SK-N-SH (cell line): ENCODE measurements at regions not wholly inside any gene's neighbourhood (a gene's known extent, or its start where the extent isn't known, plus 50 kb on each side); places are given as distances from the start of the nearest gene placed in this dataset.

Experiments used
- CTCF ChIA-PET: fragments of 300-600, 350-600 bp; formaldehyde crosslinking; extraction: SDS; loops from one replicate; lab custom pipeline; 2021; lab: Yijun Ruan, JAX
- POLR2A ChIA-PET: fragments of 350-600 bp; sonication (Branson Sonifier 250); formaldehyde crosslinking; extraction: SDS; loops from one replicate; lab custom pipeline; 2020; ENCODE audit warnings: antibody characterized with exemption, inconsistent platforms; lab: Yijun Ruan, JAX
- DNase-seq: peaks from one replicate; pipeline ENCODE4 v3.0.0; 2012
- H2AFZ ChIP-seq: fragments of 200-600 bp; sonication (generic); 2 replicates; pipeline ENCODE4 v1.8.1; 2016; ENCODE audit warnings: antibody characterized with exemption, mild to moderate bottlenecking, low read depth
- H3F3A ChIP-seq: fragments of 200-600 bp; sonication (generic); replicated peaks from 2 replicates; pipeline ENCODE3; 2016; ENCODE audit warnings: antibody characterized with exemption, mild to moderate bottlenecking; ENCODE audit not compliant: insufficient read depth
- H3K27ac ChIP-seq, 2 experiments: fragments of 200-500 bp in 1 of 2; fragments of 200-600 bp in 1 of 2; sonication (Bioruptor generic) in 1 of 2; sonication (generic), shearing (Covaris generic) in 1 of 2; 2 replicates each; pipeline versions ENCODE4 v1.5.1 to v1.6.1; 2014 to 2016; ENCODE audit warnings: low read depth in 2 of 2, inconsistent platforms in 1 of 2, low read length in 1 of 2, mild to moderate bottlenecking in 1 of 2, mixed read lengths in 1 of 2
- H3K27me3 ChIP-seq: fragments of 200-600 bp; sonication (generic), shearing (Covaris generic); 2 replicates; pipeline ENCODE4 v1.6.1; 2016; ENCODE audit warnings: mixed run types; ENCODE audit not compliant: insufficient read depth
- H3K36me3 ChIP-seq, 2 experiments: fragments of 200-500 bp in 1 of 2; fragments of 200-600 bp in 1 of 2; sonication (Bioruptor generic) in 1 of 2; sonication (generic) in 1 of 2; replicated peaks in 1 of 2; 2 replicates each; pipeline versions ENCODE3 to v1.5.1; 2014 to 2016; ENCODE audit warnings: low read length in 1 of 2, mild to moderate bottlenecking in 1 of 2; ENCODE audit not compliant: insufficient read depth in 2 of 2, control insufficient read depth in 1 of 2
- H3K4me1 ChIP-seq, 2 experiments: fragments of 200-500 bp in 1 of 2; fragments of 200-600 bp in 1 of 2; sonication (Bioruptor generic) in 1 of 2; sonication (generic), shearing (Covaris generic) in 1 of 2; 2 replicates each; pipeline versions ENCODE4 v1.5.1 to v1.6.1; 2014 to 2016; ENCODE audit warnings: low read depth in 1 of 2, low read length in 1 of 2, mixed run types in 1 of 2; ENCODE audit not compliant: insufficient read depth in 2 of 2, control insufficient read depth in 1 of 2
- H3K4me2 ChIP-seq: fragments of 200-600 bp; sonication (generic), shearing (Covaris generic); 2 replicates; pipeline ENCODE4 v1.6.1; 2017; ENCODE audit warnings: mixed run types
- H3K4me3 ChIP-seq, 2 experiments: fragments of 200-500 bp in 1 of 2; fragments of 200-600 bp in 1 of 2; sonication (Bioruptor generic) in 1 of 2; sonication (generic), shearing (Covaris generic) in 1 of 2; 2 replicates each; pipeline versions ENCODE4 v1.5.1 to v1.8.1; 2014 to 2016; ENCODE audit warnings: low read depth in 2 of 2, inconsistent platforms in 1 of 2, low read length in 1 of 2, mild to moderate bottlenecking in 1 of 2, mixed read lengths in 1 of 2, moderate library complexity in 1 of 2
- H3K79me2 ChIP-seq: fragments of 200-600 bp; sonication (generic); 2 replicates; pipeline ENCODE4 v1.8.1; 2017; ENCODE audit warnings: mild to moderate bottlenecking; ENCODE audit not compliant: insufficient read depth
- H3K9ac ChIP-seq: fragments of 200-600 bp; sonication (generic); 2 replicates; pipeline ENCODE4 v1.6.1; 2017; ENCODE audit warnings: mixed run types
- H3K9me2 ChIP-seq: fragments of 200-600 bp; sonication (generic); 2 replicates; pipeline ENCODE4 v1.6.1; 2017; ENCODE audit warnings: mixed run types
- H3K9me3 ChIP-seq: fragments of 200-600 bp; sonication (generic); 2 replicates; pipeline ENCODE4 v1.6.1; 2017; ENCODE audit warnings: mixed run types, mild to moderate bottlenecking, moderate library complexity
- H4K20me1 ChIP-seq: fragments of 200-600 bp; sonication (generic); 2 replicates; pipeline ENCODE4 v1.6.1; 2017; ENCODE audit warnings: mild to moderate bottlenecking, mixed run types; ENCODE audit not compliant: insufficient read depth
- CHD2 ChIP-seq: fragments of 150-350 bp; IDR thresholded peaks from 2 replicates; pipeline ENCODE4 v1.6.1; 2018; ENCODE audit warnings: low read length; ENCODE audit not compliant: partially characterized antibody
- EZH2phosphoT487 ChIP-seq: fragments of 200-600 bp; sonication (generic); IDR thresholded peaks from 2 replicates; pipeline ENCODE4 v1.6.1; 2017; ENCODE audit warnings: low read depth, mixed run types, mild to moderate bottlenecking, antibody characterized with exemption, moderate library complexity, borderline replicate concordance
- FOXM1 ChIP-seq: IDR thresholded peaks from 2 replicates; pipeline ENCODE4 v1.4.0; 2012; ENCODE audit warnings: low read depth, mild to moderate bottlenecking
- MXI1 ChIP-seq: IDR thresholded peaks from 2 replicates; pipeline ENCODE4 v1.6.1; 2012; ENCODE audit warnings: mild to moderate bottlenecking, low read depth, low read length, improper control_type of control experiment
- PBX3 ChIP-seq: IDR thresholded peaks from 2 replicates; pipeline ENCODE4; 2012
- REST ChIP-seq: IDR thresholded peaks from 2 replicates; pipeline ENCODE4 v1.6.1; 2012; ENCODE audit warnings: mild to moderate bottlenecking, low read depth, low read length, moderate library complexity
- SIN3A ChIP-seq: IDR thresholded peaks from 2 replicates; pipeline ENCODE4 v1.6.1; 2012; ENCODE audit warnings: low read depth, mild to moderate bottlenecking, low read length, moderate library complexity, borderline replicate concordance
- TEAD4 ChIP-seq: IDR thresholded peaks from 2 replicates; pipeline ENCODE4 v1.4.0; 2012; ENCODE audit warnings: mild to moderate bottlenecking, borderline replicate concordance; ENCODE audit not compliant: insufficient read depth
- USF2 ChIP-seq: fragments of 150-350 bp; IDR thresholded peaks from 2 replicates; pipeline ENCODE4 v1.6.1; 2017; ENCODE audit warnings: antibody characterized with exemption, low read length, low read depth, borderline replicate concordance
- WGBS: methylation state at CpG from one replicate; pipeline ENCODE4 v1.1.6; 2017; ENCODE audit warnings: low lambda C conversion rate; 5-methylcytosine and 5-hydroxymethylcytosine counted together

GRCh38 chr7:34207810-34208209, 302.5 kb downstream of the BMPER start:
- 42% methylated on average over 5 of the region's 5 CpGs for whole genome bisulfite sequencing
- Histone ChIP-seq H3K36me3 (no peaks in the 10 kb centered on the region), H3K4me3 (no peak overlapping the region), H3K27ac (no peak overlapping the region), H3K9me2 (no peaks in the 10 kb centered on the region), H3K9ac (no peak overlapping the region), H2AFZ (no peak overlapping the region), H3K79me2 (no peaks in the 10 kb centered on the region), H3K4me1 (no peaks in the 10 kb centered on the region), H3K27me3 (no peaks in the 10 kb centered on the region), H4K20me1 (no peaks in the 10 kb centered on the region), H3K4me2 (no peak overlapping the region), H3F3A (no peaks in the 10 kb centered on the region), H3K9me3 (no peaks in the 10 kb centered on the region)
- ChIA-PET CTCF (no interaction called here), POLR2A (no interaction called here)
- TF ChIP-seq FOXM1, result no peak
- TF ChIP-seq TEAD4, result no peak
- no peak for DNase-seq

- no peak overlapping the region for H3K27ac ChIP-seq
- DNase-seq, result no peak
- no peaks in the 10 kb centered on the region for H3F3A ChIP-seq
- 43% methylated on average over 5 of the region's 5 CpGs for WGBS
- POLR2A ChIA-PET, result no interaction called here
- H3K36me3 ChIP-seq, result no peaks in the 10 kb centered on the region
- CTCF ChIA-PET, result interaction anchor here (0.5 to 0.6 kb wide), 2 partner anchors 285 to 589 kb away, joined by 3 to 4 read pairs; no protein-coding TSS in a partner anchor
- H2AFZ ChIP-seq, result no peak overlapping the region
- H3K9ac ChIP-seq, result no peak overlapping the region
- no peaks in the 10 kb centered on the region for H3K9me2 ChIP-seq
- H3K79me2 ChIP-seq, result no peaks in the 10 kb centered on the region
- H3K27me3 ChIP-seq, result no peaks in the 10 kb centered on the region
- TF ChIP-seq CHD2 (no peak), MXI1 (no peak), EZH2phosphoT487 (no peak), USF2 (no peak), SIN3A (no peak), PBX3 (no peak)
- H3K4me1 ChIP-seq, result no peaks in the 10 kb centered on the region
- H3K4me3 ChIP-seq, result no peak overlapping the region
- H4K20me1 ChIP-seq, result no peaks in the 10 kb centered on the region
- no peak overlapping the region for H3K4me2 ChIP-seq
- H3K9me3 ChIP-seq, result no peaks in the 10 kb centered on the region
Observed at GRCh38 chr7:34208878-34209621, 303.7 kb downstream of the BMPER start.

GRCh38 chr7:34211018-34211417, 305.7 kb downstream of the BMPER start:
- Histone ChIP-seq H3K9ac (no peak overlapping the region), H3K9me3 (no peaks in the 10 kb centered on the region), H4K20me1 (no peaks in the 10 kb centered on the region), H3F3A (no peaks in the 10 kb centered on the region), H3K27ac (no peak overlapping the region), H3K4me2 (no peak overlapping the region), H2AFZ (no peak overlapping the region), H3K36me3 (no peaks in the 10 kb centered on the region), H3K27me3 (no peaks in the 10 kb centered on the region), H3K4me1 (no peaks in the 10 kb centered on the region), H3K9me2 (no peaks in the 10 kb centered on the region), H3K4me3 (no peak overlapping the region), H3K79me2 (no peaks in the 10 kb centered on the region)
- ChIA-PET CTCF (no interaction called here), POLR2A (no interaction called here)
- TF ChIP-seq REST (peak; percentile 17; the same call in 1 of the 2 replicates), TEAD4 (no peak)
- DNase-seq, result no peak
